ENCODE measurements at regions not wholly inside any gene's neighbourhood (a gene's known extent, or its start where the extent isn't known, plus 50 kb on each side); places are given as distances from the start of the nearest gene placed in this dataset.

DNA sequence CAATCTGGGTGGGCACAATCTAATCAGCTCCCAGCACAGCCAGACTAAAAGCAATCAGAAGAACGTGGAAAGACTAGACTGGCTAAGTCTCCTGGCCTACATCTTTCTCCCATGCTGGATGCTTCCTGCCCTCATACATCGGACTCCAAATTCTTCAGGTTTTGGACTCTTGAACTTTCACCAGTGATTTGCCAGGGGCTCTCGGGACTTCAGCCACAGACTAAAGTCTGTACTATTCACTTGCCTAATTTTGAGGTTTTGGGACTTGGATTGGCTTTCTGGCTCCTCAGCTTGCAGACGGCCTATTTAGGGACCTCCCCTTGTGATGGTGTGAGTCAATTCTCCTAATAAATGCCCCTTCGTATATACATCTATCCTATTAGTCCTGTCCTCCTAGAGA is 66.6 kb upstream of the SOX21 start:
- no peaks in the 10 kb centered on the region for H4K20me1 ChIP-seq (ENCODE audit: control insufficient read depth, insufficient read depth, insufficient read length)
- no peak overlapping the region for H2BK12ac ChIP-seq (ENCODE audit: insufficient read length, low read depth, low read length)
- H3K9ac ChIP-seq (ENCODE audit: extremely low read depth, insufficient read length, low read length), result no peak overlapping the region
- Mint-ChIP-seq H3K27ac (no peak overlapping the region), H3K4me3 (no peak overlapping the region), H3K9me3 (peaks cover 6 to 7% of the 10 kb centered on the region in 2 experiments; a peak in 4 of 5 replicates), H3K4me1 (peaks cover 24 to 32% of the 10 kb centered on the region in 2 experiments), H3K27me3 (ENCODE audit: low read depth) (no peaks in the 10 kb centered on the region; the same call in 1 of the 2 replicates), H3K36me3 (ENCODE audit: insufficient read depth in 1 of 3, low read depth in 3 of 3) (peaks cover 0 to 22% (median 0%) of the 10 kb centered on the region in 3 experiments; a peak in 3 of 7 replicates)
- H3K4me2 ChIP-seq (ENCODE audit: insufficient read depth, insufficient read length, low read length), result no peak overlapping the region
- DNase-seq, result no peak
- no peaks in the 10 kb centered on the region for H3K23me2 ChIP-seq (ENCODE audit: insufficient read length, low read depth, low read length, poor library complexity, severe bottlenecking)
- no peaks in the 10 kb centered on the region for H3K27me3 ChIP-seq (ENCODE audit: insufficient read depth, low read length)
- H4K91ac ChIP-seq (ENCODE audit: insufficient read length, low read depth, low read length), result no peak overlapping the region
- H3K4me1 ChIP-seq (ENCODE audit: insufficient read depth, low read length), result no peaks in the 10 kb centered on the region; the same call in 1 of the 2 replicates
- H3K23ac ChIP-seq (ENCODE audit: insufficient read length, low read depth, low read length), result no peak overlapping the region
- no peaks in the 10 kb centered on the region for H3K9me3 ChIP-seq (ENCODE audit: control insufficient read depth, low read depth, low read length)
- H3K79me1 ChIP-seq (ENCODE audit: insufficient read depth, low read depth, low read length, poor library complexity, severe bottlenecking), result no peaks in the 10 kb centered on the region
- H2BK5ac ChIP-seq (ENCODE audit: insufficient read length, low read length), result no peak overlapping the region
- H4K8ac ChIP-seq (replicated peaks; ENCODE audit: insufficient read length, low read depth, low read length), result no peak overlapping the region
- no peak overlapping the region for H3K14ac ChIP-seq (ENCODE audit: insufficient read depth, low read length)
- WGBS (ENCODE audit: extremely low coverage, insufficient read length, low lambda C conversion rate), result no CpG with 5 or more reads among the region's 5 CpGs
- no peak overlapping the region for H3K18ac ChIP-seq (ENCODE audit: insufficient read length, low read depth, low read length)
- no peak overlapping the region for H2BK20ac ChIP-seq (ENCODE audit: low read depth, low read length, poor library complexity, severe bottlenecking)
- no peak overlapping the region for H3K56ac ChIP-seq (ENCODE audit: insufficient read length, low read depth, low read length)
- H3K27ac ChIP-seq (ENCODE audit: insufficient read length, low read depth, low read length), result no peak overlapping the region
- no peak overlapping the region for H2AFZ ChIP-seq (ENCODE audit: low read length)
- H3K4ac ChIP-seq (ENCODE audit: low read depth, low read length), result no peak overlapping the region
- H2AK5ac ChIP-seq (ENCODE audit: insufficient read length, low read length), result no peak overlapping the region
- TF ChIP-seq, protein P1, sequence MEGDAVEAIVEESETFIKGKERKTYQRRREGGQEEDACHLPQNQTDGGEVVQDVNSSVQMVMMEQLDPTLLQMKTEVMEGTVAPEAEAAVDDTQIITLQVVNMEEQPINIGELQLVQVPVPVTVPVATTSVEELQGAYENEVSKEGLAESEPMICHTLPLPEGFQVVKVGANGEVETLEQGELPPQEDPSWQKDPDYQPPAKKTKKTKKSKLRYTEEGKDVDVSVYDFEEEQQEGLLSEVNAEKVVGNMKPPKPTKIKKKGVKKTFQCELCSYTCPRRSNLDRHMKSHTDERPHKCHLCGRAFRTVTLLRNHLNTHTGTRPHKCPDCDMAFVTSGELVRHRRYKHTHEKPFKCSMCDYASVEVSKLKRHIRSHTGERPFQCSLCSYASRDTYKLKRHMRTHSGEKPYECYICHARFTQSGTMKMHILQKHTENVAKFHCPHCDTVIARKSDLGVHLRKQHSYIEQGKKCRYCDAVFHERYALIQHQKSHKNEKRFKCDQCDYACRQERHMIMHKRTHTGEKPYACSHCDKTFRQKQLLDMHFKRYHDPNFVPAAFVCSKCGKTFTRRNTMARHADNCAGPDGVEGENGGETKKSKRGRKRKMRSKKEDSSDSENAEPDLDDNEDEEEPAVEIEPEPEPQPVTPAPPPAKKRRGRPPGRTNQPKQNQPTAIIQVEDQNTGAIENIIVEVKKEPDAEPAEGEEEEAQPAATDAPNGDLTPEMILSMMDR (conservative IDR thresholded peaks at IDR 0.05), result no peak
- H4K5ac ChIP-seq (ENCODE audit: insufficient read length, low read depth, low read length), result no peak overlapping the region
- no peak overlapping the region for H2BK120ac ChIP-seq (ENCODE audit: low read depth, low read length, poor library complexity, severe bottlenecking)
- no peak overlapping the region for H2BK15ac ChIP-seq (ENCODE audit: low read depth, low read length)
- no peaks in the 10 kb centered on the region for H3K79me2 ChIP-seq (ENCODE audit: insufficient read depth, low read length)
- no peak overlapping the region for H3T11ph ChIP-seq (ENCODE audit: low read length)

All from H9 (cell line).